OCI-LY7 (cell line): ENCODE measurements at regions not wholly inside any gene's neighbourhood (a gene's known extent, or its start where the extent isn't known, plus 50 kb on each side); places are given as distances from the start of the nearest gene placed in this dataset.

Experiments used
- CTCF ChIP-seq: fragments of 200-600 bp; sonication (generic); conservative IDR thresholded peaks from 2 replicates; pipeline ENCODE4 v1.5.1; 2014; ENCODE audit warnings: mild to moderate bottlenecking, antibody characterized with exemption, low read length, moderate library complexity, mixed read lengths
- EZH2phosphoT487 ChIP-seq: fragments of 200-600 bp; sonication (generic); IDR thresholded peaks from 2 replicates; pipeline ENCODE4 v1.6.1; 2018; ENCODE audit warnings: low read depth, borderline replicate concordance, mild to moderate bottlenecking, mixed run types, antibody characterized with exemption, low read length, moderate library complexity, mixed read lengths

DNA sequence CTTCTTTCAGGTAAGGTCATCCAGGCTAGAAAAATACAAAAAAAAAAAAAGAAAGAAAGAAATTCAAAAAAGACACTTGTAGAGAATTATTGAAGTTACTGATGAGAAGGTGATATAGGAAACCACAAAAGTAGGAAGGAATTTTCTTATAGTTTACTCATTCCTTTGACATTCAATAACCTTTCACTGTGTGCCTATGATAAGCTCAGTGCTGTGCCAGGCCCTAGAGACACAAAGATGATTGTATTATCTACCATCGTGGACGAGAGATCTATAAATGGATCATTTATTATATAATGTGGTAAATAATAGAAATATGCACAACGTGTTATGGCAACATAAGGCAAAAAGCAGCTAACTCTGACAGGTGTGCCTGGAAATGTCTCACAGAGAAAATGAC, 109.6 kb upstream of the NGF start:
- no peak for TF ChIP-seq EZH2phosphoT487
- TF ChIP-seq CTCF = no peak
